NCI-H2196 (cell line): ENCODE measurements at regions not wholly inside any gene's neighbourhood (a gene's known extent, or its start where the extent isn't known, plus 50 kb on each side); places are given as distances from the start of the nearest gene placed in this dataset.

Experiments used
- DNase-seq: peaks from one replicate; lab custom pipeline; 2025; ENCODE audit not compliant: unreplicated experiment; lab: John Stamatoyannopoulos, UW

DNA sequence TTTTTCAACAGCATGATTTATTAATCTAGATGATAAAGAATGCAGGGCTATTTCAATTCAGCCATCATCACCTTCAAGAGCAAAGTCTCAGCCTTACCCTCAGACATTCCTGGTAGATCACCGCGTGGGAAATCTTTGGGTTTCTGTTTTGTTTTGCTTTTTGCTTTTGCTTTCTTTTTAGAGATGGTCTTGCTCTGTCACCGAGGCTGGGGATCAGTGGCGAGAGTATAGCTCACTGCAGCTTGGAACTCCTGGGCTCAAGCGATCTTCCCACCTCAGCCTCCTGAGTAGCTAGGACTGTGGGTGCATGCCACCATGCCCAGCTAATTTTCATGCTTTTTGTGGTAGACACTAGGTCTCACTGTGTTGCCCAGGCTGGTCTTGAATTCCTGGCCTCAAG is 289.7 kb downstream of the AJAP1 start:
- no peak for DNase-seq

DNA sequence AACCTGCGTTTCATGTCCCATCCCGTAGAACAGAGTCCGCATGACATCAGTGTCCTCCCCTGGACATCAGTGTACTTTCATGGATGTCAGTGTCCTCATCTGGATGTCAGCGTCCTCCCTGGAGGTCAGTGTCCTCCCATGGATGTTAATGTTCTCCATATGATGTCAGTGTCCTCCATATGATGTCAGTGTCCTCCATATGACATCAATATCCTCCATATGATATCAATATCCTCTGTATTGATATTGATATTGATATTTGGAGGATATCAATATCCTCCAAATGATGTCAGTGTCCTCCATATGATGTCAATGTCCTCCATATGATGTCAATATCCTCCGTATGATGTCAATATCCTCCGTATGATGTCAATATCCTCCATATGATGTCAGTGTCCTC is 284.9 kb downstream of the AJAP1 start:
- no peak for DNase-seq

DNA sequence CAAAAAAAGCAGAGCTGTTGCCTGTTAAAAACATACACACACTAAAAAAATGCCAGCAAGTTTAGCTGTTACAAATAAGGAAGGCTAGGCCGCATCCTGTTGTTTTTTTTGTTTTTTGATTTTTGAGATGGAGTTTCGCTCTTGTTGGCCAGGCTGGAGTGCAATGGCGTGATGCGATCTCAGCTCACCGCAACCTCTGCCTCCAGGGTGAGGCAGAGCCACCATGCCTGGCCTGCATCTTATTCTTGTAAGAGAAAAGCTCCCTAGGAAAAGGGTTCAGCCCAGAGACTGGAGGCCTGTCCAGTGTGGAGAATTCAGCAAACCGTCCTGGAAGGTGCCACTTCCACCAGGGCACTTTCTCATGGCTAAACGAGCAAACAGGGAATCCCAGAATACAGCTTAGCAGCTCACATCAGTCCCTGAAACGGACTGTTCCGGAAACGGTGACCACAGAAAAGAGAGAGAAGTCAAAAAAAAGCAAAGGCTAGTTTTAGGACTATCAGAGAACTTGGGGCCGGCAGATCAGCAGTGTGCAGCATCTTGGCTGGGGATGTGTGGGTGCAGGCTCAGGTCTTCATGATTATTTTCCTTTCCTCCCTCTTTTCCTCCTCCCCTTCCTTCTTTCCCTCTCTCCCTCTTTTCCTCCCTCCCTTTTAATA is 283.6 kb downstream of the AJAP1 start:
- no peak for DNase-seq

DNA sequence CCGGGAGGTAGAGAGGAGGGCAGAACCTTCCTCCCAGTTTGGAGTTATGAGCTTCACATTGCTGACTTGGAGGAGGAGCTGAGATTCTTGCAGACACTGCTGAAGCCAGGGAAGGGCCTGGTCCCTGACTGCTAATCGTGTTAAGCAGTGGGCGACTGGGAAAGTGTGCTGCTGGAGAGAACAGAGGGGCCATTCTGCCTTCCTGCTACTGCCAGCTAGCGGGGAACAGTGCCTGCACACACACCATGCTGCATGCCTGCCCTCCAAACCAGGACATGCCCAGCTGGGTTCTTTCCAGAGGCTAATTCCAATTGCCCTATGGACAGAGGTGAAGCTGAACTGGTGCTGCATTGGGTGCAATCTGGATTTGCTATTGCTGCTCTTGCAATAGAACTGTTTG is 281.4 kb downstream of the AJAP1 start:
- no peak for DNase-seq

DNA sequence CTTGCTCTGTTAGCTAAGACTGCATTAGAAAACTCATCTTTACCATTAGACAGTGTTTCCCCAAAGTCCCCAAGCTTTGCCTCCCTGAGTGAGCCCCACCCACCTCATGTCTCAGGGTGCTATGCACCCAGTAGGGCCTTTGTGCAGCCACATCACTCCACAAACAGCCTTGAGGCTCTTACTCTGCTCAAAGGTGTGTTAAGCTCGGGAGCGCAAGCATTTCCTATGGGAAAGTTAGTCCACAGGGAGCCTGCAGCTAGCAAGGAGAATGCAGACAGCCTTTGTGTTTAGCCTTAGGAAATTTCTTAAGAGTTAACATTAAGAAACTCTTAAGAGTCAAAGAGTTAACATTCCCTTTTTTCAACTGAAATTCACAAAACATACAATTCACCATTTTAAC is 278.8 kb downstream of the AJAP1 start:
- DNase-seq: no peak

DNA sequence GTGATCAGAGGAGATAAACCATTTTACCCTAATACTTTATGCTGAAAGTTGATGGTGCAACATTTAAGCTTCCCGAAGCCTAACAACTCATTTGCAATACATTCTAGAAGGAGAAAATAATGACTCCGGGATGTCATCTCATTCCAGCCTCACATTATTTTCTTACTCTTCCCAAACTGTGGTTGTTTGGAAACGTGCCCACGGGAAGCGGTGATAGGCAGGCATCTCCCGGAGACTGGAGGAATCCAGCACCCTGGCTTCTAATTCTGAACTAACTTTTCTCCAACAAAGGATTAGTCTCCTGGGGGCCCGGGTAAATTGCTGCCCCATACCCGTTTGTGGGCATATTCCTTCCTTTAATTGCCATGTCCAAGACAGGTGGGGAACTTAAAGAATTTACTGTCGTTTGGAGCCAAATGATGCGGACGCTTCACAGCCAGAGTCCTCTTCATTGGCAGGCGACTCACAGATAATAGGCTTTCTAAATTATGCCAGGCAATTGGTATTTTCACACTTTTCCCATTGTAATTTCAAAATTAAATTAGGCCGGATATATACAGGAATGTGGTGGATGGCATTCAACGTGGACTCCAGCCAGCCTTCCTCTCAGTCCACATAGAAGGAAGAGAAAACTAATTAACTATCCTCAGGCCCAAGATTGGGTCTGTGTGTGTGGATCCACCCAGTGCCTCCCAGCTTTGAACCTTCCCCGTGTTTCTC is 278.1 kb downstream of the AJAP1 start:
- no peak for DNase-seq

DNA sequence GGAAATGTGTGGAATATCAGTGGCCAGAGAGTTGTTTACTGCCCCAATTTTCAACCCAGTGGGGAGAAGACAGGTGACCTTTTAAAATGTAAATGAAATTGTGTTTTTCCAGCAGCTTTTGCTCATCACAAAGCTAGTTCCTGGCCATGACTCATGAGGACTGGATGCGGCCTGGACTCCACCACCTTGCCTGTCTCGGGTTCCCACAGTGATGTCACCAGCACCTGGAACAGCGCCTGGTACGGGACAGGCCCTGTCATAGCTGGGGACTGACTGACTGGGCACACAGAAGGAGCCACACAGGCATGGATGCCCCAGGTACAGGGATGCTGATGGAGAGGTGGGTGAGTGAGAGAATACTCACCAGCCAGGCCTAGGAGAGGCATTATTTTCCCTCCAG is 277.1 kb downstream of the AJAP1 start:
- DNase-seq: no peak

DNA sequence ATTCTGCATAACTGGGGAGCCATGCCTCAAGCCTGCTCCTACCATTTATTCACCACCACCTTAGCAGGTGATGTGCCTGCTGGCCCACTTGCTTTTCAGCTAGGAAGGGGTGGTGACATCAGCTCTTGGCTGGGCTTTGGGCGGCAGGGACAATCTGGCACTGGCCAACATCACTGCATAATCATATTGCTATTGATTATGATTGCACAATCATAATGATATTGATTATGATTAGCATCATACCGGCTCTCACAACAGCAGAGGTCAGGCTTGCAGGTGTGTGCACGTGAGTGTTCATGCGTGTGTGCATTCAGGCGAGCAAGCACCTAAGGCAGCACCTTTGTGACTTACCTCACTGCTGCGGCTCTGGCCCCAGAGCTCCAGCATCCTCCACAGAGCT is 273.8 kb downstream of the AJAP1 start:
- no peak for DNase-seq

DNA sequence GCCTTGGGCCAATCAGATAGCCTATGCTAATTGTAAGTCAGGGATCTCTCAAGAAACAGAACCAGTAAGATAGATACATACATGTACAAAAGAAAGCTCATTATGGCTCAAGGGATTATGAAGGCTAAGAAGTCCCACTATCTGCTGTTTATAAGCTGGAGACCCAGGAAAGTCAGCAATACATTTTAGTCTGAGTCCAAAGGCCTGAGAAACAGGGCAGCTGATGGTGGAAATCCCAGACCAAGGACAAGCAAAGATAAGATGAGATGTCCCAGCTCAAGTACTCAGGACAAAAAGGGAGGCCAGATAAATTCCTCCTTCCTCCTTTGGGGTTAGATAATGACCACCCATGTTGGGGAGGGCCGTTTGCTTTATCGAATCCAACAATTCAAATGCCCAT is 269.9 kb downstream of the AJAP1 start:
- DNase-seq: no peak

DNA sequence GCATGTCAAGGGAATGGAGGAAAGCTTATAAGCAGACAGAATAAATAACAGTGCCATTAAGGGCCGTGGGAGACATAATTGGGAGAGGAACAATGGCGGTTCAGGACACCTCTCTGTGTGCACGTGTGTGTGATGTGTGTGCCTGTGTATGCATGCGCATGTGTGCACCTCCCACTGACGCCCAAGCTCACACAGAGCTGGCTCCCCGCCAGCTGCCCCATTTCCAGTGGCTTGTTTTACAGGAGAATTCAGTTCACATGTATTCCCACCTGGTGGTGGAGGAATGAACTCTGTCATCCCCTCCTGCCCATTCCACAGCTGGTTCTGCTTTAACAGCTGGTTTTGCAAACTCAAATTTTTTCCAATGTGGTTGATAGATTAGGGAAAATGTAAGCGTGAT is 262.2 kb downstream of the AJAP1 start:
- DNase-seq: no peak

DNA sequence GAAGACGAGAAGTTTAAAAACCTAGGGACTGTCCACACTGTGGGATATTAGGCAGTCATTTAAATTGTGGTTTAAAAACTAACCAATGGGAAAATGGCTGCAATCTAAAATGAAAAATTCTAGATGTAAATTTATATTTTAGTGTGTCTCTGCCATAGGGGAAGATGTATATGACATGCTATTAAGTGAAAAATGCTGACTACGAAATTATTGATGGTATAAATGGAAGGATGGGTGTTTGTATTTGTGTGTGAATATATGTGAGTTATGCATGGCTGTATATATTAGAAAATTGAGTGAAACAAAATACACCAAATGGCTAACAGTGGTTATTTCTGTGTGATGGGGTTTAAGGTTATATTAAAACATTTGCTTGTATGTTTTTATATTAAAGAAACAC is 260.7 kb downstream of the AJAP1 start:
- DNase-seq: no peak

DNA sequence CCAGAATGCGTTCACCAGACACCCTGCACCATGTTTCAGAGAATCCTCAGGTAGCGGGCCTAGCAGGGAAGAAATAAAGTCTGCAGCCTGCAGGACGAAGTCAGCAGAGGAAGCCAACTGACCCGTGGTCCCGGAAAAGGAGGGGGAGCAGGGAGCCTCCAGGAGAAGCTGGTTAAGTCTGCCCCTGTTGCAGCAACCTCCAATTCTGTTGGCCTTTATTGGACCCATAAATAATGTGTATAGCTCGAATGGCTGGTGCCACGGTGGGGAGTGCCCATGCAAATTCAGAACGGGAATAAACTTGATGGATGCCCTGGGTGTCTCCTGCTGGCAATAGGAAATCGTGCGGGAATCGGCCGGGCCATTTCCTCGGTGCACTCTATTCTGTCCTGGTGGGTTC is 254.1 kb downstream of the AJAP1 start:
- no peak for DNase-seq

DNA sequence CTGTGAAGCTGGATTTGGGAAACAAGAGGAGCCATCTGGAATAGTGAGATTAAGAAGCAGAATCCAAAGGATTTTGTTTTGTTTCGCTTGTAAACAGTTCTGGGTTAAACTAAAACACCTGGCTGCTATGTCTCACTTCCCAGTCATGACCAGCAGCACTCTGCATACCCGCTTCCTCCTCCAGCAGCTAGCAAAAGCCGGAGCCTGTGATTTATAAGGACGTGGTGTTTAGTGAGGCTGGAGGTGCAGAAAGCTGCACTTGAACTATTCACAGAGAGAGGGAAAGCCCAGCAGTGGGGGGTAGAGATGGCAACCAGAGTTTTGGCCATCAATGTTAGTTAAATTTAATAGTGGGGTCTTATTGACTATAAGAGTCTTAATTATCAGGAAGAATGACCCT is 240.2 kb downstream of the AJAP1 start:
- no peak for DNase-seq

DNA sequence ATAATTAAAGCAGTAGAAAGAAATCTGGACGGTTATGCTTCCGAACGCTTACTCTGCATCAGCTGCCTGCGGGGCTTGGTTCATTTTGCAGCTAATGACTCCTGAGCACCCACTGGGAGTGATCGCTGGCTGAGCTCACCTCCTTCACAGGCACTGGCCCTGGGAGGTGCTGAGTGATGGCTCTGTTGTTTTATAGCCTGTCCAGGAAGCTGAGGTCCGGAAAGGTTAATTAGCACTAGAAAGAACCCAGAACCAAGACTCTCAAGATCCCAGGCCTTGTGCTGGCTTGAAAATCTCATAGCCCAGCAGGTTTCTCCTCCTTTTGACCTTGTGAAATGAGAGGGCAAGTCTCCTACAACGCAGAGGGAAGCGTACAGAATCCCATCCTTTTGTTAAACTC is 226.2 kb downstream of the AJAP1 start:
- DNase-seq: no peak

DNA sequence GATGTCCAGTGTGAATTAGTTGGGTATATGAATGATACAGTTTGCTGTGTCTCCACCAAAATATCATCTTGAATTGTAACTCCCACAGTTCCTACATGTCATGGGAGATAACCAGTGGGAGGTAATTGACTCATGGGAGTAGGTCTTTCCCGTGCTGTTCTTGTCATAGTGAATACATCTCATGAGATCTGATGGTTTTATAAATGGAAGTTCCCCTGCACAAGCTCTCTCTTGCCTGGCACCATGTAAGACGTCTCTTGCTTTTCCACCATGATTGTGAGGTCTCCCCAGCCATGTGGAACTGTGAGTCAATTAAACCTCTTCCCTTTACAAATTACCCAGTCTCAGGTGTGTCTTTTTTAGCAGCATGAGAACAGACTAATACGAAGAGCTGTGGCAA is 223.0 kb downstream of the AJAP1 start:
- no peak for DNase-seq

DNA sequence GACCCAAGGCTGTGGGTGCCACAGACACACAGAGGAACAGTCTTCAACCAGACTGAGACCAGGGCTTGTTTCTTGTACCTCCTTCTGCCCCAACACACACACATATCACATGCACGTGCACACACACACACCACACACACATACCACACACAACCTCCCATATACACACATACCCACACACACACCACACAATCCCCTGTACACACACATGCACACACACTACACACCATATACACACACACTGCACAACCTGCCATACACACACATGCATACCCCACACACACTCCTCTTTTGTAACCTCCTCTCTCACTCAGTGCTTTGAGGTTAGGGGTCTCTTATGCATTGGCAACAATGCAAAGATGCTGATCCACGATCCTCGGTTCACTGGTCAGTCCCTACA is 217.0 kb downstream of the AJAP1 start:
- DNase-seq: no peak

DNA sequence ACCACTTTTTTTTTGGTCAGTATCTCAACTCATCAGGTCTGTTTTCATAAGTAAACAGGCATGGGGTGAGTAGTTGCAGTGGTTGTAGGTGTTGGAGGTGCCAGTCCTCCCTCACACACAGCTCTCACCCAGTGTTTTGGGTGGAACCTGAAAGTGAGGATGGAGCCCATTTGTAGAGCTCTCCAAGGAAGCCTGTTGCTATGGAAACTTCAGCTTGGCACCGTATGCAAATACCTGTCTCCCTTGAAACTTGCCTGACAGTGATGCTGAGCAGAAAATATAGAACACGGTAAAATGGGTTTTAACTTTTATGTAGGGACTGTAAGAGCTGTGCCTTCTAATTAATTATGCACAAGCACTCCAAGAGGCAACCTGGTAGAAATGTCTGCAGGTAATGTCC is 214.1 kb downstream of the AJAP1 start:
- no peak for DNase-seq

DNA sequence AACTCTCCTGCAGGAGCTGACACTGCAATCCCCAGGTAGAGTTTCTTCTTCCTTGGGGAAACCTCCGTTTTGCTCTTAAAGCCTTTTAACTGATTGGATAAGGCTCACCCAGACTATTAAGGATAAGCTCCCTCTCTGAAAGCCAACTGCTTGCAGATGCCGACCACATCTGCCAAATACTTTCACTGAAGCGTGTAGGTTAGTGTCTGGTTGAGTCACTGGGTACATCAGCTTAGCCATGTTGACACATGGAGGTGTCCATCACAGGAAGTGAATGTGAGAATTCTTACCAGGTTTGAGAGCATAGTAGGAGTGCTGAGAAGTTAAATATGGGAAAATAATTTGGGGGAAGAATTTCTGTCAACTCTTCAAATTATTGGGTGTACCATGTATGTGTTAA is 202.0 kb downstream of the AJAP1 start:
- DNase-seq: no peak

DNA sequence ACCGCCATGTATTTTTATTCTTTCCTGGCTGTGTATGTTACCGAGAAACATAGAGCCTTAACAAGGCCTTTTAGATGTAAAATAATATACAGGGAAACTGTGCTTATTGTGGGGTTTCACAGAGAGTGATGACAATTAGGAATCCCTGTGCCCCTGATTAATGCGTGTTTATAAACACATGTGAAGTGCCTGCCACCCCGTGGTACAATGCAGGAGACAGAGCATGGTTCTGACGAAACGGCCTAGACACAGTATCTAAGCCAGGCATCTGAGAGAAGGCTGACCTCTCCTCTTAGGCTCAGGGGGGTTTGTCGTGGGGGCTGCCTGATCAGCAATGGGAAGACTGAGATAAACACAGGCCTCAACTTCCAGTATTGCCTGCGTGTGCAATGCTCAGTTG is 200.0 kb downstream of the AJAP1 start:
- no peak for DNase-seq

DNA sequence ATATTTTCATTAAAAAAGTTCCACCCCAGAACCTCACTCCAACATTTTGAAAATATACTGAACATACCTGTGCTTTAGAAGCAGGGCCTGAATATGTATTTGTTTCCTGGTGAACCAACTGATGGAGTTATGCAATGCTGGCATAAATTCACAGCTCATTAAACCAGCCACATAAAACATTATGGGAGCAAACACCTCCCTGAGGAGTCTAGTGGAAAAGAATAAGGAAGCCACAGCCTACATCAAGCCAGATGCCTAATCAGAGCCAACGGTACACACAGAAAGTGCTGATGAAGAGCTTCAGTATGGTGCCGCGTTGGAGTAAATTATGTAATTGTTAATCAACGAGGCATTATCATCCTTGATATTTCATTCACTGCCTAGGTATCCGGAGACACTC is 199.5 kb downstream of the AJAP1 start:
- DNase-seq: peak; percentile 3

DNA sequence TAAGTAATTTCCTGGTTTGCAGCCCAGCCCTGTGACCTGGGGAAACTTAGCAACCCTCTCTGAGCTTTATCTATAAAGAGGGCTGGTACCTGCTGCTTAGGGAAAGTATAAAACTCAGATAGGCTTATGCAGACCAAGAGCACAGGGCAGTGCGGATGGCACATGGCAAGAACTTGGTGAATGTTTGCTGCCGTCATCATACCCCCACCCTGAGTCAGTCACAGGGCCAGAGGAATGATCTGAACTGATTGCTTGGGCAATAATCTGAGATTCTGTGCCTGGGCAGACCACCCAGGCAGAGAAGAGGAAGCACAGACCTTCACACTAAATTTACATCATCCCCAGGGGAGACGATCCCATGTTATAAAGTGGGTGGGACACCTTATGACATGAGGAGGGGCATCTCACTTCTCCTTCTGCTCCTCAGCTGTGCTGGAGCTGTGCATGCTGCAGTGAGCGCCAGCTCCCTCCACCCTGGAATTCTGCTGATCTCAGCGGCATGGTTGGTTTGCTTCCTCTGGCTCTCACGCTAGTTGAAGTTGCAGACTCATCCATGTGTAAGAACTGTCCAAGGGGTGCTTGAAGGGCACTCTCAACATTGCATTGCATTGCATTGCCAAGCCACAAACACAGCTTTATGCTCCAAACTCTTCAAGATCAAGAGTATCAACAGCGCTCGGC is 197.1 kb downstream of the AJAP1 start:
- DNase-seq: no peak

DNA sequence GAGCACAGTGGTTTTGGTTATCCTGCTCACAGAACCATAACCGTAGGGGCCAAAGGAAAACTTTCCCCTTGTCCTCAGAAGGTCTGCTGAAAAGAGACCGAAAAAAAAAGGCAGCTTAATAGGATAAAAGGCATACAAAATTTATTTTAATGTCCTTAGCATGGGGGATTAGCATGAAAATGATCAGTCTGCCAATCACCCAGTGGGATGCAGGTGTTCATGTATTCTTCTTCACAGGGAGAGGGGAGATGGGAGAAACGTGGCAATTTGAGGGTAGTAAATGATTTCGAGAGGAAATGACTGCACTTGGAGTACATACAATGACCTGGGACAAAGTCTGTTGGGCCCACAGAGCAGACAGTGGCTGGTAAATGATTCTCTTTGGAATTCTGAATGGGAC is 194.0 kb downstream of the AJAP1 start:
- DNase-seq: no peak

DNA sequence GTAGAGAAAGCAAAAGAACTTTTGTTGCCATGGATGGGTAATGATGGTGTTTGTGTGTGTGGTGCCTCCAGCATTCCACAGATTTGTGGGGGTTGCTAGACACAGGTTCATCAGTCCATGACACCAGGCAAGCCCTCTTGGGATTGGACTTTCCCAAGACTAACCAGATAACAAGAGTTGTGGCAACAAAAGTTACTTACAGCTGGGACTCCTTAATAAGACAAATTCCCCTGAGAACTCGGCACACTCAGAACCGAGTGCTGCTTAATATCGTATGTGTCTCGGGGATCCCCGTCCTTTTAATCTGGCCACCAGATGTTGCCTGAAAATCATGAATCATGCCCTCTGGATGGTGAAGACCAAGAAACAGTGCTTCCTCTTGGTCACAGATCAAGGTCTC is 193.3 kb downstream of the AJAP1 start:
- DNase-seq: no peak
